ENCODE measurements at regions not wholly inside any gene's neighbourhood (a gene's known extent, or its start where the extent isn't known, plus 50 kb on each side); places are given as distances from the start of the nearest gene placed in this dataset.
A peak's percentile ranks its signal among the peaks of the same experiment; 100 is the strongest.

GRCh38 chr1:5368201-5368600 is 624.0 kb downstream of the NPHP4 start:
- no peak for DNase-seq (ENCODE audit: insufficient read length, low spot score, missing footprints)
- H3K4me1 ChIP-seq (ENCODE audit: insufficient read depth, low read length), result no peaks in the 10 kb centered on the region
- H3K27ac ChIP-seq (ENCODE audit: low read depth, low read length), result no peak overlapping the region
- no peak overlapping the region for H3K4me2 ChIP-seq (ENCODE audit: insufficient read depth, low read length)
- H4K20me1 ChIP-seq (ENCODE audit: insufficient read depth, low read length), result no peaks in the 10 kb centered on the region
- no peaks in the 10 kb centered on the region for H3K79me2 ChIP-seq (ENCODE audit: insufficient read depth, low read length)
- no peaks in the 10 kb centered on the region for H3K9me3 ChIP-seq (ENCODE audit: low read depth, low read length)
- no peak overlapping the region for H2AFZ ChIP-seq (ENCODE audit: low read length)
- H3K27me3 ChIP-seq (ENCODE audit: insufficient read depth, low read length), result no peaks in the 10 kb centered on the region
- H3K36me3 ChIP-seq (ENCODE audit: insufficient read depth, low read length), result no peaks in the 10 kb centered on the region
- no peak overlapping the region for H3K4me3 ChIP-seq (ENCODE audit: insufficient read depth, low read length)
- no peak for TF ChIP-seq CTCF (IDR thresholded peaks at IDR 0.05; ENCODE audit: extremely low read depth, low read depth, low read length)

- Histone ChIP-seq H4K20me1 (ENCODE audit: insufficient read depth, low read length) (no peaks in the 10 kb centered on the region), H3K27me3 (ENCODE audit: insufficient read depth, low read length) (no peaks in the 10 kb centered on the region), H3K27ac (ENCODE audit: low read depth, low read length) (no peak overlapping the region), H3K36me3 (ENCODE audit: insufficient read depth, low read length) (no peaks in the 10 kb centered on the region), H3K4me2 (ENCODE audit: insufficient read depth, low read length) (no peak overlapping the region), H3K4me3 (ENCODE audit: insufficient read depth, low read length) (no peak overlapping the region), H3K4me1 (ENCODE audit: insufficient read depth, low read length) (no peaks in the 10 kb centered on the region), H2AFZ (ENCODE audit: low read length) (no peak overlapping the region), H3K9me3 (ENCODE audit: low read depth, low read length) (no peaks in the 10 kb centered on the region), H3K79me2 (ENCODE audit: insufficient read depth, low read length) (no peaks in the 10 kb centered on the region)
- no peak for TF ChIP-seq CTCF (IDR thresholded peaks at IDR 0.05; ENCODE audit: extremely low read depth, low read depth, low read length)
- DNase-seq (ENCODE audit: insufficient read length, low spot score, missing footprints), result no peak
Measured at GRCh38 chr1:5367306-5367705, 624.9 kb downstream of the NPHP4 start.

- no peaks in the 10 kb centered on the region for H3K9me3 ChIP-seq (ENCODE audit: low read depth, low read length)
Measured at GRCh38 chr1:5365751-5366150, 626.5 kb downstream of the NPHP4 start.

GRCh38 chr1:5364591-5364990 is 627.6 kb downstream of the NPHP4 start:
- Histone ChIP-seq H3K4me3 (ENCODE audit: insufficient read depth, low read length) (no peak overlapping the region), H3K27me3 (ENCODE audit: insufficient read depth, low read length) (no peaks in the 10 kb centered on the region), H4K20me1 (ENCODE audit: insufficient read depth, low read length) (no peaks in the 10 kb centered on the region), H3K4me2 (ENCODE audit: insufficient read depth, low read length) (no peak overlapping the region), H3K36me3 (ENCODE audit: insufficient read depth, low read length) (no peaks in the 10 kb centered on the region), H3K27ac (ENCODE audit: low read depth, low read length) (no peak overlapping the region), H3K9me3 (ENCODE audit: low read depth, low read length) (no peaks in the 10 kb centered on the region), H3K4me1 (ENCODE audit: insufficient read depth, low read length) (no peaks in the 10 kb centered on the region), H2AFZ (ENCODE audit: low read length) (no peak overlapping the region), H3K79me2 (ENCODE audit: insufficient read depth, low read length) (no peaks in the 10 kb centered on the region)
- TF ChIP-seq CTCF (IDR thresholded peaks at IDR 0.05; ENCODE audit: extremely low read depth, low read depth, low read length), result no peak
- DNase-seq (ENCODE audit: insufficient read length, low spot score, missing footprints), result peak; percentile 74

More at GRCh38 chr1:5365751-5366150, 626.5 kb downstream of the NPHP4 start:
- Histone ChIP-seq H4K20me1 (ENCODE audit: insufficient read depth, low read length) (no peaks in the 10 kb centered on the region), H3K27me3 (ENCODE audit: insufficient read depth, low read length) (no peaks in the 10 kb centered on the region), H3K4me3 (ENCODE audit: insufficient read depth, low read length) (no peak overlapping the region), H3K4me2 (ENCODE audit: insufficient read depth, low read length) (no peak overlapping the region), H3K4me1 (ENCODE audit: insufficient read depth, low read length) (no peaks in the 10 kb centered on the region), H3K36me3 (ENCODE audit: insufficient read depth, low read length) (no peaks in the 10 kb centered on the region), H3K27ac (ENCODE audit: low read depth, low read length) (no peak overlapping the region), H3K79me2 (ENCODE audit: insufficient read depth, low read length) (no peaks in the 10 kb centered on the region), H2AFZ (ENCODE audit: low read length) (no peak overlapping the region)
- no peak for TF ChIP-seq CTCF (IDR thresholded peaks at IDR 0.05; ENCODE audit: extremely low read depth, low read depth, low read length)
- no peak for DNase-seq (ENCODE audit: insufficient read length, low spot score, missing footprints)
